GM18951 (cell line): ENCODE measurements at regions not wholly inside any gene's neighbourhood (a gene's known extent, or its start where the extent isn't known, plus 50 kb on each side); places are given as distances from the start of the nearest gene placed in this dataset.

Source experiments
- POLR2A ChIP-seq: IDR thresholded peaks from 4 replicates; pipeline ENCODE4 v1.6.1; 2011; ENCODE audit warnings: mild to moderate bottlenecking; ENCODE audit not compliant: insufficient read length, insufficient read depth; ENCODE audit errors: extremely low read depth
- in situ Hi-C: fragments of 300-500 bp; cut with MboI; formaldehyde crosslinking; loops from one replicate; pipeline ENCODE4 v1.12.0; 2022; ENCODE audit warnings: low sequenced_read_pairs, mixed read lengths, inconsistent platforms; ENCODE audit not compliant: unreplicated experiment

DNA sequence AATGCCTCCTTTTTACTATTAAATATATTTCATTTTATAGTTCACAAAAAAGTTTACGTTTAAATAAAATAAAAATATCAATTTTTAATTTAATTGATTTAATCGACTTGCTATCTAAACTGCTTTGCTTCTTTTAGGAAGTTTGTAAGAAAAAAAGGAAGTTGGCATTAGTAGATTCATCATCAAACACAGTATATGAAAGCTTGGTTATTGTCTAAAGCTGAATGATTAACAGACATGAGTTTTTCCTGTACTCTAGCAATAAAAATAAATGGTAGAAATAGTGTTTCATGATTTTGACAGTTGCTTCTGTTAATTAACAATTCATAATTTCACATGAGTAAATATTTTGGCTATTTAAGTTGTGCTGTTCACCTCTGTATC, 1285.5 kb upstream of the GJE1 start:
- TF ChIP-seq POLR2A = no peak
- in situ Hi-C loops = no loop called here

DNA sequence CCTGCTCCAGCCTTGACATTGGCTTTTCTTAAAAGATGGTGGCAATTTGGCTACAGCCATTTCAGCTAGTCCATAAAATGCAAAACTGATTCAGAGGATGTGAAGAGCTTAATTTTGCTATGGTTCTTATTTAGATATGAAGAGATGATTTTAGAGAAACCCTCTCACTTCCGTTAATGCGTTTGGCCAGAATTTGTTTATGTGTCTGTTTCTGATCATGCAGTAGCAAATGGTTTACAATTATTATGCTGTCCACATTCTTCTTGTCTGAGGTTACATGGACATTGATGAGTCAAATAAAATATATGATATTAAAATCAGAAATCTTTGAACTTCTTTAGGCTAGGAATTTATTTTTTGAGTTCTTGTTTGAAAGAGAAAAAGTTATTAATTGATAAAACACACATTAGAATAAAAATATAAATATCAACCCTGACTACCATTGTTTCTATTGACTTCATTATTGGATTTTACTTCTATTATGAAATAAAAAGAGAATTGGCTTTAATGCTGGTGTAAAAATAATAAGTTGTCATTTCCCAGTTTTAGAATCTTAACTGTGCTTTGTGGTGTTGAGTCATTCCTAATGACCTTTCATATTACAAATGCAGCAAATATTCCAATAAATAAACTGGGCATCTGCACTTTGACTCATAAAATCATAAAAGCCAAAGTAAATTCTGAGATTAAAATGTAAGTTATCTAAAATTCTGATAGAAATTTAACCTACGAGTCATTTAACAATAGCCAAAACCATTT, 1286.0 kb upstream of the GJE1 start:
- TF ChIP-seq POLR2A = no peak
- in situ Hi-C loops = no loop called here

DNA sequence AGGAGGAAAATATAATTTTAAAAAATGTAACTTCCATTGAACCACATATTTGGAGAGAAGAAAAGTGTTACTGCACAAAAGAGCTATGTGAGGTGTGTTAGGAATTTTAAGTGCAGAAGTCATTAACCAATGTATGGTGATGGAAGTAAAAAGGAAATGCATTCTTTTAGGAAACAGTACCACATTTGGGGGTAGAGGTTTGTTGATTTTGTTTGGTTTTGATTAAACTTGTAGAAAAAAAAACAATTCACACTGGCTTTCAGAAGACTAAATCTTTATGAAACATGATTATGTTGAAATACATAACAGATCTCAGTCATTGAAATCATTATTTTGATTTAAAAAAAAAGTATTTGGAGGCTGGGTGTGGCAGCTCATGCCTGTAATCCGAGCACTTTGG, 1287.0 kb upstream of the GJE1 start:
- TF ChIP-seq POLR2A = no peak
- in situ Hi-C loops = no loop called here

DNA sequence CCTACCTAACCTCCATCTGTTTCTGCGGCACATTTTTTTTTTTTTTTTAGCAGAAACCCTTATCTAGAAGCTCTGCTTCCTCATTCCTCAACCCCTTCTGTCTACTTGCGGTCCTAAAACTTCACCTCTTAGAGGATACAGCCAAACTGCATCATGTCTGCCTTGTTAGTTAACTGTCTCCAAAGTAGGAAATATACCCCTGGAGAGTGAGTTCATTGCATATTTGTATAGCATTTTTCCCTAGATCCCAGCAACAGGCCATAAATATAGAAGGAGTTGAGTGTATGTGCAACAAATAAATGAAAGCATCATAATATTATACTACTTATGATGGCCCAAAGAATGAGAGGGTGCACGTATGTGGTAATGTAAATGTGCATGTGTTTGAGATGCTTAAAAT, 1288.6 kb upstream of the GJE1 start:
- no peak for TF ChIP-seq POLR2A
- in situ Hi-C loops = no loop called here

DNA sequence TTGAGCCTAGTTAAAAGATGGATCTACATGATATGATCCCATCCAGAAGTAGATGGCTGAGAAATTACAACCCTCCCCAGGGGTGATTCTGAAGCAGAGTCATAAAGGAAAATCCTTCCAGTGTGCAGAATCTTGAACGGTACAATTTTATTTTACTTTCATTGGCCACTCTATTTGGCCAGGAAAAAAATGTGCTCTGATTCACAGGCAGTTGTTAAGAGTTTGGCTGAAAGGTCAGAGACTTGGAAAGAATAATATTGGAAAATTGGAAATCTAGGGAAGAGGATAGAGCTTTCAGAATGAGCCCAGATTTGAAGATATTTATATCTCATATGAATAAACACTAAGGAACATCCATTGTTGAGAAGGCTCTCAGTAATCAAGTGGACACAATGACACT, 1299.3 kb upstream of the GJE1 start:
- in situ Hi-C loops = no loop called here
- TF ChIP-seq POLR2A = no peak

DNA sequence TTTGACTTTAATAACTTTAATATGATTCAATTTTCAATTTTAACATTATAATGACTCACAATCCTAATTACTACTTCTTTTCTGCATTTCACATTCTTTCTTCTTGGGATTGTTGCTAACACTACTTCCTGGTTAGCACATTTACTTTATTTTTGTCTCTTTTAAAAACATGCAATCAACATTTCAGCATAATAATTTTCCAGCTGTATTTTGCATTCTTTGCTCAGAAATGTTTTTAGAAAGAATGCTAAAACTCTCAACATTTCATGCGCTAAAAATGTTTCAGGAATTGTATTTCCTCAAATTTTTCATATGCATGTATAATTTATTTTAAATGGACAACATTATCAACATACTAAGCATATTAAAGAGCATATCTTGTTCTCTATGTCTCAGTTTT, 1302.1 kb upstream of the GJE1 start:
- in situ Hi-C loops = no loop called here
- no peak for TF ChIP-seq POLR2A

DNA sequence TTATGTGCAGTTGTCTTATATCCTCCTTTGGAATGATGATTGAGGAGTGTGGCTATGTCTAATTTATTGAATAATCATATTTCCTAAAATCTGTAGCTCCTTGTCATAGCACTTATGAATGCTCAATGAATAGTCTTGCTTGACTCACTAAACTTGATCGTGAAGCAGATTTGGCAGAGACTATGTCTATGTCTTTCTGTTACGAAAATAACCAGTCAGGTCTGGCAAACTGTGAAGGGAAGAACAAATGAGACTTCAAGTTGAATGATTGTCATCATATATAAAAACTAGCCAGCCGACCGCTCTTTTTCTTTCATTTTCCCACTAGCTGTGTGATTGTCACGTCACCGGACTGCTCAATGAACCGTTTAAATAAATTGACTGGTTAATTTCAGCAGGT, 1303.9 kb upstream of the GJE1 start:
- in situ Hi-C loops = no loop called here
- no peak for TF ChIP-seq POLR2A

DNA sequence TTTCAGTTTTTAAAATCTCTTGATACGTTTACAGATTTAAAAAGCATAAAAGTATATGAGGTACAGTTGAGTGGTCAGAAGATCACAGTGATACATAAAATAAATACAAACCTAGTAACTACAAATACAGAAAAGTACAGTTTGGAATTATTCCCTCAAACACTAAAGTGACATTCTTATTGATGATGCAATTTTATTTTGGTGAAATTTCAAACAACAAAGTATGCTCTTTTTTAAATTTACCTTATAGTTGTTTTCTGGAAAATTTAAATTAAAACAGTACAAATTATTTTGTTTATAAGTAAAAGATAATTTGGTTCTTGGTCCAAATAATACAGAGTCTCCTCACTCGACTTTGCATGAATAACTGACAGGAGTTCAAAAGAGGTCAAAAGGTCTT, 1305.1 kb upstream of the GJE1 start:
- TF ChIP-seq POLR2A = no peak
- in situ Hi-C loops = no loop called here

DNA sequence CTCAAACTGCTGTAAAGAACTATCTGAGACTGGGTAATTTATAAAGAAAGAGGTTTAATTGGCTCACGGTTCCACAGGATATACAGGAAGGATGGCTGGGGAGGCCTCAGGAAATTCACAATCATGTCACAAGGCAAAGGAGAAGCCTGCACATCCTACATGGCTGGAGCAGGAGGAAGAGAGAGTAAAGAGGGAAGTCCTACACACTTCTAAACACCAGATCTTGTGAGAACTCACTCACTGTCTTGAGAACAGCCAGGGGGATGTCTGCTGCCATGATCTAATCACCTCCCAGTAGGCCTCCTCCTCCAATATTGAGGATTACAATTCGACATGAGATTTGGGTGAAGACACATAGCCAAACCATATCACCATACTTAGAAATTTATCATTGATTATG, 1307.0 kb upstream of the GJE1 start:
- in situ Hi-C loops = no loop called here
- no peak for TF ChIP-seq POLR2A

DNA sequence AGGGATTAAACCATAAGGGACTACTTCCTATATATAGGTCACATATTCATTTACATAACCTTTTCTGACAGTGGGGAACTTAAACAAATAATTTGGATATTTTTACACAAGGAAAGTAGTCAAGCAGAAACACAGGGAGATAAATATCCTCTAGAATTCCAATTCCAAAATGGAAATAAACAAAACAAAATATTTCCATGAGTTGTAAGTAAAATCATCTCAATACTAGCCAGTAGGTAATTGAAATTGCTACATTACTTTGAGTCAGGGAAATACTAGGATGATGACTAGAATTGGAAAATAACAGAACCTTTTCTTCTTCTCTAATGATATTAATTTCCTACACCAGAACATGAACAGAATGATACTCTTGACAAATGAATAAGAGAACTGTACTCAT, 1308.1 kb upstream of the GJE1 start:
- in situ Hi-C loops = no loop called here
- no peak for TF ChIP-seq POLR2A

DNA sequence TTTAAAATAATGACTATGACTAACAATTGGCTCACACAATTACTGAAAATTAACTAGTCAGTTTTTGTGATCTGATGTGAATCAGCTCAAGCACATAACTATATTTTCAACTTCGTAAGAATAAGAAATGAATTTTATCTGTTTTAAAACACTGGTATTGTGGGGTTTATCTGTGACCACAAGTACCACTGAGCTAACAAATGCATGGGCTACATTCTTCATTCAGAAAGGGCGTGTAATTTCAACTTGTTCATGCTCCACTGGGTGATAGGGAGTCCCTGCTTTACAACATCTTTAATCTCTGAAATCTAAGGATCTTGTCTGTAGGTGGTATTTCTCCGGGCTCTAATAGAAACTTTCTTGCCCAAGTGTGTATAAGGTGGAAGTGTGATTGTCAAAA, 1311.5 kb upstream of the GJE1 start:
- in situ Hi-C loops = no loop called here
- no peak for TF ChIP-seq POLR2A

DNA sequence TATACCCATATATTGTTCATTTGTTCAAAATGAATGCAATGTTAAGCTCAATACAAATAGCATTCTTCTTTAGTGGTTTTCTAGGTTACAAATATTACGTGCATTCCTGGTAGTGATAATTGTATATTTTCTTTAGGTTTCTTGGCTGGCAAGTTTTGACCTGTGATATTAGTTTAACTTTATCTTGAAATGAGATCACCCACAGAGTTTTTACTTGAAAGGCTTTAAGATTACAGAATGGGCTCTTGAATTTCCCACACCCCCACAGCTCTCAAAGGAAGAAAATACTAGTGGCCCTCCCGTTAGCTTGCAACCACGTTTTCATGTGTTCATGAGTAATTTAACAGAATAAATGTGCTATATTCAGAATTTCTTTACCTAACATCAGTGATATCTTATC, 1315.5 kb upstream of the GJE1 start:
- no peak for TF ChIP-seq POLR2A
- in situ Hi-C loops = no loop called here

DNA sequence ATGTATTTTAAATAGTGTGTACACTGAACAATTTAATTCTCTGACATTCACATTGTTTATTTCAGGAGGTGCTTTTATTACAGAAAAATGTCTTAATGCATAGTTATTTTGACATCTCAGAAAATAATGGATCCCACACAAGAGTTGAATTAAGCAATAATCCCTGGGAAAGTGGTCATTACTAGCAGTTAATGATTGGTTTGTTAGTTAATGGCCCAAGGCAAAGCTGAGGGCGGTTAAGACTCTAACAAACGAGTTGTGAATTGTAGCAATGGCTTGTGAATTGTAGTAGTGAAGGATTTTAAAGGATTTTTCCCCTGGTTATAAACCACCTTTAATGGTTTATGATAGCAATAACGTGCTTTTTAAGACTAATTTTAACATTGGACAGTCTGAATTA, 1316.0 kb upstream of the GJE1 start:
- in situ Hi-C loops = no loop called here
- no peak for TF ChIP-seq POLR2A

DNA sequence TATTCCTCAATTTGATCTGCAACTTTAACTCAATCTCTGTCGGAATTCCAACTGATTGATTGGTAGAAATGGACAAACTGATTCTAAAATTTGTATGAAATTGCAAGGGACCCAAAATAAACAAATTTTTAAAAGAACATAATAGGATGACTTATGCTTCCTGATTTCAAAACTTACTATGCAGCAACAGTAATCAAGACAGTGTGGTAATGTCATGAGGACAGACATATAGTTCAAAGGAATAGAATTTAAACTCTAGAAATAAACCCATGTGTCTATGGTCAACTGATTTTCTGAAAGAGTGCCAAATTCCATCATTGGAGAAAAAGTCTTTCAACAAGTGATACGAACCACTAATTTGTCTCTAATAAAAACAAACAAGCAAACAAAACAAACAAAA, 1320.1 kb upstream of the GJE1 start:
- no peak for TF ChIP-seq POLR2A
- in situ Hi-C loops = no loop called here

DNA sequence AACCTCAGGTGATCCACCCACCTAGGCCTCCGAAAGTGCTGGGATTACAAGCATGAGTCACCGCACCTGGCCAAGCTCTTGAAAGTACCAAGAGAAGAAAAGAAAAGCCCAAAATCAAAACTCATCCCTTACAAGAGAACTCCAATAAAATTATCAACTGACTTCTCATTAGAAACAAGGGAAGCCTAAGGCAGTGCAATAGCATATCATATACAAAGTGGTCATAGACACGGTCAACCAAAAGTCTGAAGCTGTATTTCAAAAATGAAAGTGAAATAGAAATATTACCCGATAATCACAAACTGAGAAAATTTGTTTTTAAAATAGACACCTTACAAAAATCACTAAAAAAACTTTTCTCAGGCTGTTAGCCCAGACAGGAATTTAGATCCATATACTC, 1321.1 kb upstream of the GJE1 start:
- in situ Hi-C loops = no loop called here
- no peak for TF ChIP-seq POLR2A
